H1 (cell line): ENCODE measurements at regions not wholly inside any gene's neighbourhood (a gene's known extent, or its start where the extent isn't known, plus 50 kb on each side); places are given as distances from the start of the nearest gene placed in this dataset.

Experiments used
- CTCF ChIA-PET: fragments of 300-600 bp; sonication (Branson Sonifier 250); formaldehyde crosslinking; loops from one replicate; lab custom pipeline; 2021; ENCODE audit not compliant: partially characterized antibody; lab: Charles Lee
- POLR2A ChIA-PET: fragments of 300-600 bp; sonication (Branson Sonifier 250); formaldehyde crosslinking; loops from one replicate; lab custom pipeline; 2021; ENCODE audit warnings: inconsistent platforms; ENCODE audit not compliant: partially characterized antibody; lab: Charles Lee
- DNase-seq, 2 experiments: peaks; one replicate each; pipeline versions ENCODE4 v3.0.0 to v3.0.0-alpha.2; 2010 to 2022; ENCODE audit warnings: low spot score in 2 of 2, low read depth in 1 of 2, mixed read lengths in 1 of 2
- FAIRE-seq: peaks from 2 replicates; lab custom pipeline; 2011; peaks lifted over from hg19 to GRCh38; lab: Jason Lieb, UNC
- H2AFZ ChIP-seq: 2 replicates; pipeline ENCODE4 v1.8.1; 2012; ENCODE audit warnings: low read length, inconsistent platforms
- H2AK5ac ChIP-seq: 2 replicates; pipeline ENCODE4 v1.6.1; 2013; ENCODE audit warnings: low read depth, low read length
- H2BK120ac ChIP-seq: replicated peaks from 2 replicates; pipeline ENCODE3; 2013; ENCODE audit warnings: low read depth, low read length, inconsistent platforms
- H2BK12ac ChIP-seq: 2 replicates; pipeline ENCODE4 v1.6.1; 2013; ENCODE audit warnings: low read depth, low read length
- H2BK15ac ChIP-seq: 2 replicates; pipeline ENCODE4 v1.6.1; 2013; ENCODE audit warnings: low read length
- H2BK20ac ChIP-seq: 2 replicates; pipeline ENCODE4 v1.6.1; 2013; ENCODE audit warnings: low read length
- H2BK5ac ChIP-seq: 2 replicates; pipeline ENCODE4 v1.6.1; 2013; ENCODE audit warnings: low read depth, low read length
- H3K14ac ChIP-seq: 2 replicates; pipeline ENCODE4 v1.6.1; 2013; ENCODE audit warnings: inconsistent platforms; ENCODE audit not compliant: insufficient read length
- H3K18ac ChIP-seq: 2 replicates; pipeline ENCODE4 v1.6.1; 2013; ENCODE audit warnings: low read length; ENCODE audit errors: extremely low read depth
- H3K23ac ChIP-seq: 2 replicates; pipeline ENCODE4 v1.6.1; 2013; ENCODE audit warnings: inconsistent platforms; ENCODE audit not compliant: insufficient read length
- H3K23me2 ChIP-seq: 2 replicates; pipeline ENCODE4 v1.6.1; 2013; ENCODE audit warnings: low read depth, low read length
- H3K27ac ChIP-seq: 2 replicates; pipeline ENCODE4 v1.6.1; 2011; ENCODE audit warnings: low read depth, low read length, inconsistent platforms
- H3K27me3 ChIP-seq, 4 experiments: replicated peaks in 1 of 4; 1 replicate in 1 of 4; 2 replicates in 3 of 4; pipeline versions ENCODE4 v1.6.1 to v1.8.1; 2011 to 2013; ENCODE audit warnings: low read length in 3 of 4, mild to moderate bottlenecking in 3 of 4, inconsistent platforms in 2 of 4, mixed read lengths in 2 of 4, moderate library complexity in 1 of 4; ENCODE audit not compliant: control insufficient read depth in 3 of 4, insufficient read depth in 3 of 4; ENCODE audit errors: extremely low read depth in 1 of 4
- H3K36me3 ChIP-seq, 4 experiments: 2 replicates each; pipeline versions ENCODE4 v1.6.1 to v1.8.1; 2011 to 2013; ENCODE audit warnings: mild to moderate bottlenecking in 4 of 4, low read length in 3 of 4, moderate library complexity in 2 of 4, control low read depth in 1 of 4, inconsistent platforms in 1 of 4; ENCODE audit not compliant: insufficient read depth in 4 of 4, control insufficient read depth in 2 of 4
- H3K4ac ChIP-seq: replicated peaks from 2 replicates; pipeline ENCODE3; 2013; ENCODE audit warnings: low read length, low read depth, mixed read lengths, inconsistent platforms; ENCODE audit not compliant: insufficient read length
- H3K4me1 ChIP-seq, 4 experiments: replicated peaks in 1 of 4; 1 replicate in 1 of 4; 2 replicates in 3 of 4; pipeline versions ENCODE4 v1.6.1 to v1.8.1; 2011 to 2013; ENCODE audit warnings: low read length in 3 of 4, inconsistent platforms in 2 of 4, mixed read lengths in 1 of 4; ENCODE audit not compliant: insufficient read depth in 4 of 4, control insufficient read depth in 3 of 4
- H3K4me2 ChIP-seq, 2 experiments: 2 replicates each; pipeline versions ENCODE4 v1.6.1 to v1.8.1; 2011 to 2013; ENCODE audit warnings: low read depth in 2 of 2, low read length in 2 of 2, control low read depth in 1 of 2, inconsistent platforms in 1 of 2, mild to moderate bottlenecking in 1 of 2; ENCODE audit not compliant: insufficient read depth in 1 of 2
- H3K4me3 ChIP-seq, 4 experiments: fragments of 200-600, 300-600 bp in 1 of 4; sonication (generic), shearing (Covaris generic), sonication (Bioruptor Twin) in 1 of 4; 2 replicates each; pipeline versions ENCODE4 v1.5.1 to v1.8.1; 2011 to 2016; ENCODE audit warnings: low read length in 4 of 4, low read depth in 3 of 4, control low read depth in 2 of 4, inconsistent platforms in 2 of 4, mild to moderate bottlenecking in 2 of 4, mixed read lengths in 1 of 4, moderate library complexity in 1 of 4; ENCODE audit not compliant: insufficient read depth in 2 of 4; ENCODE audit errors: extremely low read depth in 1 of 4
- H3K56ac ChIP-seq: replicated peaks from 2 replicates; pipeline ENCODE3; 2013; ENCODE audit warnings: low read depth, mild to moderate bottlenecking, mixed read lengths, low read length, inconsistent platforms; ENCODE audit not compliant: insufficient read length
- H3K79me1 ChIP-seq: 2 replicates; pipeline ENCODE4 v1.6.1; 2013; ENCODE audit warnings: low read depth, low read length, control low read depth
- H3K79me2 ChIP-seq, 2 experiments: 2 replicates each; pipeline versions ENCODE4 v1.6.1 to v1.8.1; 2012 to 2013; ENCODE audit warnings: low read length in 2 of 2, mild to moderate bottlenecking in 2 of 2, inconsistent platforms in 1 of 2; ENCODE audit not compliant: insufficient read depth in 2 of 2, control insufficient read depth in 1 of 2
- H3K9ac ChIP-seq, 4 experiments: replicated peaks in 1 of 4; 1 replicate in 1 of 4; 2 replicates in 3 of 4; pipeline versions ENCODE4 v1.6.1 to v1.8.1; 2011 to 2013; ENCODE audit warnings: low read depth in 3 of 4, low read length in 3 of 4, control low read depth in 2 of 4, mild to moderate bottlenecking in 2 of 4, moderate library complexity in 2 of 4, inconsistent platforms in 1 of 4; ENCODE audit errors: extremely low read depth in 1 of 4
- H3K9me3 ChIP-seq, 2 experiments: 2 replicates each; pipeline versions ENCODE4 v1.6.1 to v1.8.1; 2012 to 2013; ENCODE audit warnings: mild to moderate bottlenecking in 2 of 2, moderate library complexity in 2 of 2, control low read depth in 1 of 2, inconsistent platforms in 1 of 2, low read depth in 1 of 2, low read length in 1 of 2, mixed read lengths in 1 of 2; ENCODE audit not compliant: insufficient read depth in 2 of 2
- H4K20me1 ChIP-seq, 2 experiments: replicated peaks in 1 of 2; 2 replicates each; pipeline versions ENCODE3 to v1.8.1; 2011 to 2013; ENCODE audit warnings: inconsistent platforms in 2 of 2, low read length in 2 of 2, mild to moderate bottlenecking in 1 of 2; ENCODE audit not compliant: insufficient read depth in 2 of 2, control insufficient read depth in 1 of 2
- H4K5ac ChIP-seq: 2 replicates; pipeline ENCODE4 v1.6.1; 2013; ENCODE audit warnings: low read length, low read depth, mixed read lengths, inconsistent platforms; ENCODE audit not compliant: insufficient read length
- H4K8ac ChIP-seq: 2 replicates; pipeline ENCODE4 v1.8.0; 2013; ENCODE audit warnings: mild to moderate bottlenecking, moderate library complexity, low read length, inconsistent platforms; ENCODE audit not compliant: insufficient read depth; ENCODE audit errors: extremely low read depth
- H4K91ac ChIP-seq: replicated peaks from 2 replicates; pipeline ENCODE3; 2013; ENCODE audit warnings: low read length, mixed read lengths, inconsistent platforms; ENCODE audit not compliant: insufficient read length
- ATF2 ChIP-seq: IDR thresholded peaks from 2 replicates; pipeline ENCODE4 v1.6.1; 2012; ENCODE audit warnings: low read length, inconsistent platforms
- CHD1 ChIP-seq: IDR thresholded peaks from 2 replicates; pipeline ENCODE4 v1.6.1; 2012; ENCODE audit warnings: low read depth, low read length, improper control_type of control experiment
- CREB1 ChIP-seq: IDR thresholded peaks from 2 replicates; pipeline ENCODE4 v1.6.1; 2012; ENCODE audit warnings: inconsistent platforms
- FOSL1 ChIP-seq: IDR thresholded peaks from 2 replicates; pipeline ENCODE4 v1.6.1; 2011; ENCODE audit warnings: mild to moderate bottlenecking, low read depth, low read length, moderate library complexity; ENCODE audit not compliant: insufficient read depth
- HDAC6 ChIP-seq: IDR thresholded peaks from one replicate; pipeline ENCODE4 v1.7.1; 2012; ENCODE audit warnings: low read depth, mild to moderate bottlenecking, inconsistent platforms, low read length, moderate library complexity
- KDM5A ChIP-seq: fragments of 200-600 bp; IDR thresholded peaks from 2 replicates; pipeline ENCODE4 v1.7.1; 2012; ENCODE audit warnings: mild to moderate bottlenecking, low read length, inconsistent platforms, mixed read lengths
- POLR2AphosphoS5 ChIP-seq: IDR thresholded peaks from 2 replicates; pipeline ENCODE4 v1.6.1; 2011; ENCODE audit warnings: low read depth, low read length
- RAD21 ChIP-seq, 2 experiments: IDR thresholded peaks in 1 of 2; conservative IDR thresholded peaks in 1 of 2; 2 replicates each; pipeline ENCODE4 v1.6.1; 2011; ENCODE audit warnings: low read depth in 2 of 2, low read length in 2 of 2, improper control_type of control experiment in 1 of 2, inconsistent platforms in 1 of 2, mild to moderate bottlenecking in 1 of 2, moderate library complexity in 1 of 2
- SIRT6 ChIP-seq: IDR thresholded peaks from one replicate; pipeline ENCODE4 v1.7.1; 2012; ENCODE audit warnings: low read length, inconsistent platforms
- TAF1 ChIP-seq: IDR thresholded peaks from 2 replicates; pipeline ENCODE4 v1.6.1; 2011; ENCODE audit warnings: mild to moderate bottlenecking, low read depth, low read length
- WGBS, 2 experiments: shearing (Covaris generic) in 1 of 2; methylation state at CpG; one replicate each; pipeline versions ENCODE4 v1.1.6 to v1.1.7; 2013 to 2015; ENCODE audit warnings: low lambda C conversion rate in 2 of 2, mixed read lengths in 2 of 2, inconsistent platforms in 1 of 2, low coverage in 1 of 2, missing lambda C conversion rate in 1 of 2; ENCODE audit not compliant: insufficient replicate concordance in 2 of 2, insufficient coverage in 1 of 2, insufficient read length in 1 of 2; ENCODE audit errors: extremely low coverage in 1 of 2, missing lambda C conversion rate in 1 of 2; 5-methylcytosine and 5-hydroxymethylcytosine counted together
- TF ChIP-seq, protein P1 (sequence below), 3 experiments: IDR thresholded peaks; 1 replicate in 2 of 3; 2 replicates in 1 of 3; pipeline versions ENCODE4 v1.5.1 to v1.6.1; 2011; ENCODE audit warnings: low read length in 3 of 3, mild to moderate bottlenecking in 3 of 3, inconsistent platforms in 2 of 3, low read depth in 1 of 3, moderate library complexity in 1 of 3; ENCODE audit not compliant: insufficient read depth in 1 of 3; ENCODE audit errors: control extremely low read depth in 1 of 3

DNA sequence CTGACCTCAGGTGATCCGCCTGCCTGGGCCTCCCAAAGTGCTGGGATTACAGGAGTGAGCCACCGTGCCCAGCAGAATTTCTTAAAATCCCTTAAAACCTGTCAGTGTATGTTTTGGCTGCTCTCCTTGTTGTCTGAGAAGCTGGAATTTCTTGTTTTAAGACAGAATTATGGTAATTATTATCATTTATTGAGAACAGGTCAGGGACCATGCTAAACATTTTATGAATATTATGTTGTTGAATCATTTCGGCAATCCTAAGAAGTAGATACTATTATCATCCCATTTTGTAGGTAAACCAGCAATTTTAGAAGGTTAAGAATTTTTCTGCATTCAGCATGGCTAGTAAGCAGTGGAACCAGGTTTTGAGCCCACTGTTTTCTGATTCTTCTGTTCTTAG, 86.1 kb upstream of the AKIRIN2 start:
- Histone ChIP-seq H3K27me3 (no peaks in the 10 kb centered on the region), H3K56ac (no peak overlapping the region), H3K9ac (no peak overlapping the region), H3K27ac (no peak overlapping the region), H4K5ac (no peak overlapping the region), H2BK120ac (no peak overlapping the region), H2AK5ac (no peak overlapping the region), H3K4me1 (peaks cover 0 to 13% (median 5%) of the 10 kb centered on the region in 4 experiments; a peak in 3 of 7 replicates), H2BK12ac (no peak overlapping the region), H3K9me3 (no peaks in the 10 kb centered on the region), H2BK20ac (no peak overlapping the region), H4K20me1 (no peaks in the 10 kb centered on the region), H2AFZ (0 out of 2 replicates have a peak overlapping the region, but pooled peaks have one; percentile 80), H3K23ac (no peak overlapping the region), H3K14ac (no peak overlapping the region), H4K8ac (no peak overlapping the region), H3K23me2 (no peaks in the 10 kb centered on the region), H3K36me3 (no peaks in the 10 kb centered on the region), H4K91ac (no peak overlapping the region), H3K4ac (no peak overlapping the region), H2BK5ac (no peak overlapping the region), H3K79me1 (no peaks in the 10 kb centered on the region), H3K4me3 (no peak overlapping the region), H2BK15ac (no peak overlapping the region), H3K18ac (no peak overlapping the region), H3K79me2 (no peaks in the 10 kb centered on the region), H3K4me2 (no peak overlapping the region)
- WGBS, 2 experiments, result 96% methylated on average over 3 of the region's 3 CpGs; no CpG with 5 or more reads in 1 of the 2 experiments
- DNase-seq (no peak), FAIRE-seq (no peak)
- ChIA-PET POLR2A (no interaction called here), CTCF (interaction anchor here (0.6 to 1.1 kb wide), 4 partner anchors 9 to 511 kb away, joined by 3 to 4 read pairs (median 4); no protein-coding TSS in a partner anchor)
- TF ChIP-seq HDAC6, result no peak
- no peak for TF ChIP-seq KDM5A
- TF ChIP-seq TAF1, result no peak
- TF ChIP-seq CHD1, result no peak
- TF ChIP-seq SIRT6, result no peak
- TF ChIP-seq FOSL1, result no peak
- TF ChIP-seq, protein P1, sequence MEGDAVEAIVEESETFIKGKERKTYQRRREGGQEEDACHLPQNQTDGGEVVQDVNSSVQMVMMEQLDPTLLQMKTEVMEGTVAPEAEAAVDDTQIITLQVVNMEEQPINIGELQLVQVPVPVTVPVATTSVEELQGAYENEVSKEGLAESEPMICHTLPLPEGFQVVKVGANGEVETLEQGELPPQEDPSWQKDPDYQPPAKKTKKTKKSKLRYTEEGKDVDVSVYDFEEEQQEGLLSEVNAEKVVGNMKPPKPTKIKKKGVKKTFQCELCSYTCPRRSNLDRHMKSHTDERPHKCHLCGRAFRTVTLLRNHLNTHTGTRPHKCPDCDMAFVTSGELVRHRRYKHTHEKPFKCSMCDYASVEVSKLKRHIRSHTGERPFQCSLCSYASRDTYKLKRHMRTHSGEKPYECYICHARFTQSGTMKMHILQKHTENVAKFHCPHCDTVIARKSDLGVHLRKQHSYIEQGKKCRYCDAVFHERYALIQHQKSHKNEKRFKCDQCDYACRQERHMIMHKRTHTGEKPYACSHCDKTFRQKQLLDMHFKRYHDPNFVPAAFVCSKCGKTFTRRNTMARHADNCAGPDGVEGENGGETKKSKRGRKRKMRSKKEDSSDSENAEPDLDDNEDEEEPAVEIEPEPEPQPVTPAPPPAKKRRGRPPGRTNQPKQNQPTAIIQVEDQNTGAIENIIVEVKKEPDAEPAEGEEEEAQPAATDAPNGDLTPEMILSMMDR (IDR thresholded peaks at IDR 0.05; ENCODE audit: control extremely low read depth in 1 of 3, insufficient read depth in 1 of 3, low read depth in 1 of 3, low read length in 3 of 3), result no peak
- TF ChIP-seq RAD21 (IDR thresholded peaks at IDR 0.05 in 1 of 2, conservative IDR thresholded peaks at IDR 0.05 in 1 of 2; ENCODE audit: low read depth in 2 of 2, low read length in 2 of 2), result no peak
- no peak for TF ChIP-seq ATF2
- no peak for TF ChIP-seq CREB1
- no peak for TF ChIP-seq POLR2AphosphoS5
